HG03095 (cell line): ENCODE measurements at regions not wholly inside any gene's neighbourhood (a gene's known extent, or its start where the extent isn't known, plus 50 kb on each side); places are given as distances from the start of the nearest gene placed in this dataset.
"Not testable (repeated sequence)": the region's sequence is repeated elsewhere in the genome, so short reads cannot be mapped to it uniquely, and the experiment has no call there.

Source experiments
- ATAC-seq: cut with Tn5 transposase; IDR thresholded peaks from one replicate; pipeline ENCODE4 v1.9.1; 2021; ENCODE audit warnings: moderate library complexity; ENCODE audit not compliant: unreplicated experiment

DNA sequence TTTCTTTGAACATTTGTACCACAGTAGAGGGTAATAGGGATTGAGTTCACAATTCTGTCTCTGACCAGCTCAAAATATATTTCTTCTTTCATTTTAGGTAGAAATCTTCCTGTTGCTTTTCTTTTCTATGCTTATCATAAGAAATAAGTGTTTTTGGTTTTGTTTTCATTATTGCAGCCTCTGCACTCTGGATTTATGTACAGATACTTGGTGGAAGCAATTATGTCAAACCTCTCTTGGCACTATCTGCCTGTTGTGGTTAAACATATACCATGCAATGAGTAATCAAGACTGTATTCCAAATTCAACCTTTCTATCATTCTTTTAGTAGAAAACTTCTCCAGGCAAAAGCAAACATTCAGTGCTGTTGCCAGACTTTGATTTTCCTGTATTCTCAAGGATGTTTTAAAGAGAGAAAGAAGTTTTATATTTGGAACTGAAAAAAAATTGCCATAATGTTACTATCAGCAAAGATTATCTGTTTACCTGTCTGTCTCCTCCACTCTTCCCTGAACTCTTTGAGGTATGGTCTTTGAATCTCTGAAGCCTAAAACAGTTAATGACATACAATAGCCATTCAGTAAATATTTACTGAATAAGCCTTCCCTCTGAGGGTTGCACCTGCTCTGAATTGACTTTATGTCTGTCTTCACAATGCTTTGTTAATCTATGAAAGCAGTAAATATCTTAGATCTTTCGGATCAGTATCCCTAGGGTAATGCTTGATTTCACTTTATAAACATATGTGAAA, 612.5 kb upstream of the PRR20A start:
- ATAC-seq, result no peak

DNA sequence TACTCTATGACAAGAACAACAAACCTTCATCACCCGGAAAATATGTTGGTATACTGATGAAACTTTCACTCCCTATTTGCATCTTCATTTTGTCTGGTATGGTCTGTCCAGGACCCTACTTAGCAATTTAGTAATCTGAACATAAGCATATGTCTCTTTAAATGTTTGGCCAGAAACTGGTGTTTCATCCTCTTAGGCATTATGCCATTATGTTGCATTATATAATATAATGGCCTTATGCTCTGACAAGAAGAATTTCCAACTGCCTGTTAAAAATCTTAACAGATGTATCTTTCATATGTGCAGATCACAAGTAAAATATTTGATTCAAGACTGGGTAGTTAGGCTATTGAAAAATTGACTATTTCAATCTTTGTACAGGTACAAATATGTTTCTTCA, 610.6 kb upstream of the PRR20A start:
- no peak for ATAC-seq

DNA sequence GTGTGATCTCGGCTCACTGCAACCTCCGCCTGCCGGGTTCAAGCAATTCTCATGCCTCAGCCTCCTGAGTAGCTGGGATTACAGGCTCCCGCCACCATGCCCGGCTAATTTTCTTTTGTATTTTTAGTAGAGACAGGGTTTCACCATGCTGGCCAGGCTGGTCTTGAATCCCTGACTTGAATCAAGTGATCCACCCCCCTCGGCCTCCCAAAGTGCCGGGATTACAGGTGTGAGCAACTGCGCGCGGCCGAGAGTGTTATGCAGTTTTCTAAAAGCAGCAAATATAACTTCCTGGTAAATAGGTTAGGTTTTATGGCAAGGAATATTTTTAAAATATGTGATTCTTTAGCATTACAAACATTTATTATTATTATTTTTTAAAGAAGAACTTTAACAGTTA, 592.8 kb upstream of the PRR20A start:
- not testable (repeated sequence) for ATAC-seq

DNA sequence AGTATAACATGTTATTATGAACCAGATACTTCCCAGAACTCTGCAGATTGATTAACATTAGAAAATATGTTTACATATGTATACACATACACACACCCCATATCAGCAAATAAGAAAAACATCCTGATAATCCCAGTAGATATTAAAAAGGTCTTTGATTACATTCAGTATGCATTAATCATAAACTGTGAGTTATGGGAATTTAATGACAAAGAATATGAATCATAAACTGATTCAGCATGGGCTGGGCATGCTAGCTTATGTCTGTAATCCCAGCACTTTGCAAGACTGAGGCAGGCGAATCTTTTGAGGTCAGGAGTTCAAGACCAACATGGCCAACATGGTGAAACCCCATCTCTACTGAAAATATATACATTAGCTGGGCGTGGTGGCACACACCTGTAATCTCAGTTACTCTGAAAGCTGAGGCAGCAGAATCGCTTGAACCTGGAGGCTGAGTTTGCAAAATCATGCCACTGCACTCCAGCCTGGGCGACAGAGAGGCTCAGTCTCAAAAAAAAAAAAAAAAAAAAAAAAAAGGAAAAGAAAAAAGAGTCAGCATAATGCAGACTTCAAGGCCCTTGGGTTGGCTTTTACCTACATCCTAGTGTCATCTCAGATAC, 581.9 kb upstream of the PRR20A start:
- ATAC-seq, result no peak

DNA sequence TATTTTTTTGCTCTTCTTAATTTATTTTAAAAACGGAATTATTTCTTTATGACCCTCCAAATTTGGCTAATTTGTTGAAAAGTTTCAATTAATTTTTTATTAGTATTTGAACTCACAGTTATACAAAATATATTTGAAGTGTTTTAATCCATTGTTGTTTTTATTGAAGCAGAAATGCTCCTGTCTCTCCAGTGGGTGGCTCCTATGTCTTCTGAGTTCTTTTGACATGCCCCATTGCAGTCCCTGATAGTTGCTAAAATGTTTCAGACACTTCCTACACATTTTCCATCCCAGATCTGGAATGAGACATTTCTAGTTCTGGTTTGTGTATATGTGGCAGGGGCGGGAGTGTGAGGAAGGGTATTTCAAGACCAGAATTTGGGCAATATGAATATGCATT, 579.4 kb upstream of the PRR20A start:
- ATAC-seq, result no peak

DNA sequence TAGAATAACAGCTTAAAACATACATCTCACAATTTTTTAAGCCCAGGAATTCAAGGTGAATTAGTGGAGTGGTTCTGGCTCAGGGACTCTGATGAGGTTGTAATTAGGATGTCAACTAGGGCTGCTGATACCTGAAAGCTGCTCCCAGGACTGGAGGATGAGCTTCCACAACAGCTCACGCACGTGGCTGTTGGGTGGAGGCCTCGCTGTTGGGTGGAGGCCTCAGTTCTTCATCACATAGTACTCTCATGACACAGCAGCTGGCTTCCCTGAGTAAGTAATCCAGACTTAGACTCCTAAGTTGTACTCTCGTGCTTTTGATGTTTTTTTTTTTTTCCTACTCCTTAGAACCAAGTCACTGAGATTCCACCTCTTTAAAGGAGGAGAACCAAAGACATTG, 577.1 kb upstream of the PRR20A start:
- ATAC-seq, result no peak

DNA sequence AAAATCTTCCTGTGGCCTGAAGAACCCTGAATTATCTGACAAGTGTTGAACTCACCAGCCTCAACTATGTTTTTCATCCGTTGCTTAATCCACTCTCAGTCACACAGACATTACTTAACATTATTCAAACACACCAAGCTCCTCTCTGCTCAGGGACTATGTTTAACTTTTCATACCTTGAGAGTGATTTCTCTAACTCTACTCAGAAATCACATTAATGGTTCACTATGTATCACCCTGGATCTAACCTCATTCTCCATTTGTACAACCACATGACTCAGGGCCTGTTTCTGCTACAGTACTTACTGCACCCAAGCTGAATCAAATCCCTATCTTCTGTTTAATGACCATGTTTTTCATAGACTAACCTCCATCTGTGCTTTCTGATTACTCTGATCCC, 553.7 kb upstream of the PRR20A start:
- ATAC-seq, result no peak

DNA sequence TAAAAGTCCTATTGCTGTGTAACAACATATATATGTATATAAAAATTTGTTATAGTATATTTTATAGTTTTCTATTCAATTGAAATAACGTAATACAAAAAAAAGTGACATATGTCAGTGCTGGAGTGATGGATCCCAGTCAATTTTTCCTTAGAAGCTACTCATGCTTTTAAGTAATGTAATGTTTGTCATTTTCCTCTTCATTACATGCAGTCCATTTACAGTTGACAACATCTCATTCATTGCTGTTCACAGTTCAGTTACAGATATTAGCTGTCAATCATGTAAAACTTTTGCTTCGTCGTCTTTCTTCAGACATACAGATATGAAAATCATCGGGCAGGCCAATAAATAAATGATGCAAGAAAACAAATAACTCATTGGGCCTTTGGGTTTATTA, 525.1 kb upstream of the PRR20A start:
- ATAC-seq, result no peak

DNA sequence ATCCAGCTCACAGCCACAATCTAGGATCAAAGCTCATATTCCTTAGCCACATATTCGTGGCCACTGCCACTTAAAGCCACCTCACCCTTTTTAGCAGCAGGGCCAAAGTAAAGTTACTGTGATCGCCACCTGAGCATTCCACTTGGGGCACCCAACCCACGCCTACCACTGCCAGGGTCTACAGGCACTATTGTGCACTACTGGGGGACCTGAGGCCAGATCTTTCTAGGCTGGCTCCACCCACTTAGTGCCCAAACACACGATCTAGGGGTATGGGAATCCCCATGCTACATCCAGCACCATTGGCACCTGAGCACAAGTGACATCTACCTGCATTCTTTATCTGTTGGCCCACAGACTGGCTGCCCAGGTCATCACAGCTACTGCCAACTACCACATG, 517.9 kb upstream of the PRR20A start:
- no peak for ATAC-seq

DNA sequence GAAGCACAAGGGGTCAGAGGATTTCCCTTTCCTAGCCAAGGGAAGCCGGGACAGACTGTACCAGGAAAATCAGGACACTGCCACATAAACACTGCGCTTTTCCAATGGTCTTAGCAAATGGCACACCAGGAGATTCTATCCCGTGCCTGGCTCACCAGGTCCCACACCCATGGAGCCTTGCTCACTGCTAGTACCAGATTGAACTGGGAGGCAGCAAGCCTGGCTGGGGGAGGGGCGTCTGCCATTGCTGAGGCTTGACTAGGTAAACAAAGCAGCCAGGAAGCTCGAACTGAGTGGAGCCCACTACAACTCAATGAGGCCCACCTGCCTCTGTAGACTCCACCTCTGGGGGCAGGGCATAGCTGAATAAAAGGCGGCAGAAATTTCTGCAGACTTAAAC, 511.8 kb upstream of the PRR20A start:
- ATAC-seq, result not testable (repeated sequence)

DNA sequence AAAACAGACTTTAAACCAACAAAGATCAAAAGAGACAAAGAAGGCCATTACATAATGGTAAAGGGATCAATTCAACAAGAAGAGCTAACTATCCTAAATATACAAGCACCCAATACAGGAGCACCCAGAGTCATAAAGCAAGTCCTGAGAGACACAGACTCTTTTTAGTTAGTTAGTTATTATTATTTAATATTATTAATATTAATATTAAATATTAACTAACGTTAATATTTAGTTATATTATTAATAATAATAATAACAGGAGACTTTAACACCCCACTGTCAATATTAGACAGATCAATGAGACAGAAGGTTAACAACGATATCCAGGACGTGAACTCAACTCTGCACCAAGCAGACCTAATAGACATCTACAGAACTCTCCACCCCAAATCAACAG, 509.7 kb upstream of the PRR20A start:
- ATAC-seq, result not testable (repeated sequence)

DNA sequence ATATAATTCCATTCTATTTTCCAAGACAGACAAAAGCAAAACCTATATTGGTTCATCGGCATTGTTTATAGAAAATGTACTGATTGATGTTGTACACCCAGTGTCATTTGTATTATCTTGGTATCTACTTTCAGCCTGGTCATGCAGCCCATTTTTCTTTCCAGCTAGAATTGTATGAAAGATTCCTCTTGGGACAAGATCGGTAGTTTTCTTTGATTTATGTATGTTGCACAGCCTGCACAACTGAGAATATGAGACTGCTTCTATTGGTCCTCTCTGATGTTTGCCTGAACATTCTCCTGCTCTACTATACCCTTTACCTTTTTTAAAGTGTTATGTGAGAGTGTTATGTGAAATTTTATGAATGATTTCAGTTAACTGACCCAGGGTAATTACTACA, 487.7 kb upstream of the PRR20A start:
- no peak for ATAC-seq

DNA sequence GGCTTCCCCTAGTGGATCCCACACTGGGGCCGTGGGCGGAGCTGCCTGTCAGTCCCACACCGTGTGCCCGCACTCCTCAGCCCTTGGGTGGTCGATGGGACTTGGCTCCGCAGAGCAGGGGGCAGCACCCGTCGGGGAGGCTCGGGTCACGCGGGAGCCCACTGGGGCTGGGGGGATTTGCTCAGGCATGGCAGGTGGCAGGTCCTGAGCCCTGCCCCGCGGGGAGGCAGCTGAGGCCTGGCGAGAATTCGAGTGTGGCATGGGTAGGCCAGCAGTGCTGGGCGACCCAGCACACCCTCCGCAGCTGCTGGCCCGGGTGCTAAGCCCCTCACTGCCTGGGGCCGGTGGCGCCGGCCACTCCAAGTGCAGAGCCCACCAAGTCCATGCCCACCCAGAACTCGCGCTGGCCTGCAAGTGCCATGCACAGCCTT, 481.7 kb upstream of the PRR20A start:
- ATAC-seq, result no peak

DNA sequence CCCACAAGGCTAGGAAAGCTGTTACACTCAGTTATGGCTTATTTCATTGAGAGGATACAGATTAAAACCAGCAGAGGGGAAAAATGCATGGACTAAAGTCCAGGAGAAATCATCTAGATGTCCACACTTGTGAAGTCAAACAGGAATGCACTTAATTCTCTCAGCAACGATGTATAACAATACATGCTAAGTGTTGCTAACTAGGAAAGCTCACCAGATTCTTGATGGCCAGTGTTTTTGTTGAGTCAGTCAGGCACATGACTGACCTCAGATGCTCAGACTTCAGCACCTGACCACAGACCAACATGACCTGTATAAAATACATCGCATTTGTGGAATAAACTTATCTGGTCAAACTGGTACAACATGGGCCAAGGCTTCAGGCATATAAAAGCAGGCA, 470.2 kb upstream of the PRR20A start:
- ATAC-seq, result no peak

DNA sequence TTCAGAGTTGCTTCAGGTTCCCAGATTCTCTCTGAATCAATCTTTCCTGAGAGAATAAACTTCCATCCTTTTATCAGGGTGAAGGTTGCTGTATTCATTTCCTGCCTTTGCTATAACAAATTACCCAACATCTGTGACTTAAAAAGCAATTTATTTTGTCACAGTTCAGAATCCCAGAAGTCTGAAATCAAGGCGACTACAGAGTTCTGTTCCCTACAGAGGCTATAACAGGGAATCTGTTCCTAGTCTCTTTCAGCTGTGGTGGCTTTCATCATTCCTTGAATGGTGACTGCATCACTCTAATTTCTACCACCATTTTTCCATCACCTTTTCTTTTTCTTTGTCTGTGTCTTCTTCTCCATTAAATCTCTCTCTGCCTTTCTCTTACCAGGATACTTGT, 459.3 kb upstream of the PRR20A start:
- no peak for ATAC-seq

DNA sequence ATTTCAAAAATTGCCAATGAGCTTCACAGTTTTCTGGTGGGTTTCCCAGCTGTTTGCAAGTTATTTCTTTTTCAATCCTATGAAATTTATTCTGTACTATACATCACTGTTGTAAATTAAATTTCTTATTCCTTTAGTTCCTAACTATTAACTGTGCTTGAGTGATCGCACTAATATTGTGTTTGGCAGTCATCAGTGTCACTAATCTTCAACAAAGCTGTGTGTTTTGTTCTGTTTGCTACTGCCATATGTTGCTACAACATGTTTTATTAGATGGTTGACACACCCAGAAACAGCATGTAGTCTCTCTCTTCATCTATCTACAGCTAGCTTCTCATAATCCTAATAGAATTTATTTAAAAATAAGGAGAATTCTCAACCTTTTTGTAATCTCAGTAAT, 453.6 kb upstream of the PRR20A start:
- no peak for ATAC-seq

DNA sequence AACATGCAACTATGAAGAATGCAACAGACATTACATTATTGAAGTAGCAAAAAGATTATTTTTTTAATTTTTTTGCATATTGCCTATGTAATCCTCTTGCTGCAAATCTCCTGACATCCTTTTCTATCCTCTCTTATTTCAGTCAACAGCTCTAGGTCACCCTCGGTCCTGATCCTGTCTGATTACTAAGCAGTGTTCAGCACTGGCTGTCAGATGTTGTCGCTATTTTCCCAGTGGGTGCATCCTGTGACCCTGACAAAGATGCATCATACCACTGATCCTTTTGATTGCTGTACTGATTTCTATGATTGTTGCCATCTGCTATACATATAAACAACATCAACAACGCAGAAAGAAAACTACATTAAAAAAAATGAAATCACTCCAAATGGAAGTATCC, 443.7 kb upstream of the PRR20A start:
- no peak for ATAC-seq

DNA sequence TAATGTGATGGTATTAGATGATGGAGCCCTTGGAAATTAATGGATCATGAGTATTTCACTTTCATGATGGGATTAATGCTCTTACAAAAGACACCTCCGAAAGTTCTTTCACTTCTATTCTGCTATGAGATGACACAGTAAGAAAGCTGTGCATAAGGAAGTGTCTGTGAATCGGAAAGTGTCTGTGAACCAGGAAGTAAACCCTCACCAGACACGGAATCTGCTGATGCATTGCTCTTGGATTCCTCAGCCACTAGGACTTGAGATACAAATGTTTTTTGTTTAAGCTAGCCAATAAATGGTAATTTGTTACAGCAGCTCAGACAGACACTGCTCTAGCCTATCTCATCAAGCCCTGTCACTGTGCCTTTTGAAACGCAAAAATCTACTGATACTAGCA, 440.4 kb upstream of the PRR20A start:
- no peak for ATAC-seq

DNA sequence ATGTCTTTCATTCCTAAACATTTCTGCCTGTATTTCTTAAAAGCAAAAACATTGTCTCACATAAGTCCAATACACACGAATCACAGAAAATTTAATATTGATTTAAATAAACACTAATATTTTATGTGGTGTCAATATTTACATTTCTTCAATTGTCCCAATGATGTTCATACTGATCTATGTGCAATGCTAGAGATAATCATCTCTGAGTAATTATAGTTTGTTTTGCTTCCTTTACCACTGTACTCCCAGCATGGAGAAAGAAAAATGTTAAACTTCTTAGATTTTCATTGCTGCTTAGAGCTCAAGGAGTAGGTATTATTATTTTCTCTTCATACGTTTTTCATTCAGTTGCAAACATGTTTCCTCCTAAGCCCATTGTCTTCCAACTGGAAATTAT, 434.2 kb upstream of the PRR20A start:
- no peak for ATAC-seq

DNA sequence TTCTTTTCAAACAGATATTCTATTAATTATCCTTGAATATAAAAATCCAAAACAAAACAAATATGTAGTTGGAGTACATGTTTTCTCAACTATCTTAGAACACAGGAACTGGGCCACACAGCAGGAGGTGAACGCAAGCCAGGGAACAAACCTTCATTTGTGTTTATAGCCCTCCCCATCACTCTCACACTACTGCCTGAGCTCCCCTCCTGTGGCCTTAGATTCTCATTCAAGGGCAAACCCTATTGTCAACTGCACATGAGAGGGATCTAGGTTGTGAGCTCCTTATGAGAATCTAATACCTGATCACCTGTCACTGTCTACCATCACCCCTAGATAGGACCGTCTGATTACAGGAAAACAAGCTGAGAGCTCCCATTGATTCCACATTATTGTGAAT, 427.1 kb upstream of the PRR20A start:
- no peak for ATAC-seq

DNA sequence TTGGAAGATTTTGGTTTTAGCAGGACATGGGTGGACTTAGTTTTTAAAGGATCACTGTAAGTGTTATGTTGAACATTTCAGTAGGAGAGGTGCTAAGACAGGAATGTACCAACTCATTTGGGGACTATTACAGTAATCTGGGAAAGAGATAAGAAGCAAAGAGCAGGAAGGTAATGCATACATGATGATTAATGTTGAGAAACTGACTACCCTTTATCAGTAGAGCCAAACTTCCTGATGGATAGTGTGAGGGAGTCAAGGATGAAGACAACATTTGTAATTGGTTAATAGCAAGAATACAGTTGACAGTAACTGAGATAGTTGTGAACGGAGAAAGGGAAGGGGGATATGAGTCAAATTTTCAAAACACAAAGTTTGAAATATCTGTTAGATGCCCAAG, 421.9 kb upstream of the PRR20A start:
- no peak for ATAC-seq

DNA sequence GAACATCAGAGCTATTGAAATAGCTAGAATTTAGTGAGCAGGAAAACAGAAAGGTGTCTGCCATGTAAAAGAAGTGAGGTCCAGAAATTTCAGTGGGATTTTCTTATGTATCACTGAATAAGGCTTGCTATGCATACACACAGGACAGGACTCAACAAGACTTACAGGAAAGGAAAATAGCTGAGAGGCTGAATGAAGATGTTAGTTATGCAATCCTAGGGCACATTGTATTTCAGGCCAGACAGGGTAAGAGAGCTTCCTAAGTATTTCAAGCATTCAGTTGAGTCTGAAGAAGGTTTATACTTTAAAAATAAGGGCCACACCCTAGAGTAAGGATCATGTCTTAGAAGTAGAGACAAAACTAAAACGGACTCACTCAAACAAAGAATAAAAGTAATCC, 419.9 kb upstream of the PRR20A start:
- ATAC-seq, result no peak

DNA sequence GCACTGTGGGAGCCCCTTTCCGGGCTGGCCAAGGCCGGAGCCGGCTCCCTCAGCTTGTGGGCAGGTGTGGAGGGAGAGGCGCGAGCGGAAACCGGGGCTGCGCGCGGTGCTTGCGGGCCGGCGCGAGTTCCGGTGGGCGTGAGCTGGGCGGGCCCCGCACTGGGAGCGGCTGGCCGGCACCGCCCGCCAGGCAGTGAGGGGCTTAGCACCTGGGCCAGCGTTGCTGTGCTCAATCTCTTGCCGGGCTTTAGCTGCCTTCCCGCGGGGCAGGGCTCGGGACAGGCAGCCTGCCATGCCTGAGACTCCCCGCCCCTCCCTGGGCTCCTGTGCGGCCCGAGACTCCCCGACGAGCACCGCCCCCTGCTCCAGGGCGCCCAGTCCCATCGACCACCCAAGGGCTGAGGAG, 405.2 kb upstream of the PRR20A start:
- no peak for ATAC-seq
